GM18502 (cell line): ENCODE measurements at regions not wholly inside any gene's neighbourhood (a gene's known extent, or its start where the extent isn't known, plus 50 kb on each side); places are given as distances from the start of the nearest gene placed in this dataset.

Source experiments
- ATAC-seq: cut with Tn5 transposase; IDR thresholded peaks from one replicate; pipeline ENCODE4 v1.9.1; 2021; ENCODE audit warnings: mild to moderate bottlenecking; ENCODE audit not compliant: unreplicated experiment, poor library complexity

DNA sequence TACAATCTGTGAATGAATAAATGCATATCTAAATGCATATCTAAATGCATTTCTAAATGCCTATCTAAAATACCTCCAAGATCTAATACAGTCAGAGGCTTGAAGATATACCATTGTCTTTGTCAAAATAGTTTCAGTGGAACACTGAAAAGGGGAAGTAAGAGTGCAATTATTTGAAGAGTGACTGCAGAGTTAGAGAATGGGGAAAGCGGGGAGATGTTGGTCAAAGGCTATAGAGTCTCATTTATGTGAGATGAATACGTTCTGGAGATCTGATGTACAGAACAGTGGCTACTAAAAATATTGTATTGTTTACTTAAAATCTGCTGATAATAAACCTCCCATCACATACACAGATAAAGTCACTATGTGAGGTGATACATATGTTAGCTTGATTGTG, 1126.2 kb upstream of the CDH9 start:
- ATAC-seq: no peak

GRCh38 chr5:28156981-28157380, 1118.6 kb upstream of the CDH9 start:
- ATAC-seq: no peak

DNA sequence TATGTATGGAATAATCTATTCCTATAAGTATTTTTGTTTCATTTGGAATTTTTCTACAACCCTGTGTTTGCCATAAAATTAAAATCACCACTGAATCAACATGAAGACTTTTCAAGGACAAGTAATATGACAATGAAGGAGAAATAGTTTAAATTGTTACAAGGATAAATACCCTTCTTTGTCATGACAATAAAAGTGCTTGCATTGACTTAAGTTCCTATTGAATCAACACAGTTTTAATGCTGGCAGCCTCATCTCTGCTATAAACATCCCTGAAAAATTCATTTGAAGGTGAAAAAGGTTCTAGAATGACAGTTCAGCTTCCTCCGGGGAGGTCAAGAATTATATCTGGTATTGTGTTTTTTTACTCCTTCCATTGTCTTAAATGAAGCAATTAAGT, 1105.1 kb upstream of the CDH9 start:
- ATAC-seq: no peak

GRCh38 chr5:28132151-28132550, 1093.8 kb upstream of the CDH9 start:
- no peak for ATAC-seq

GRCh38 chr5:28117691-28118090, 1079.3 kb upstream of the CDH9 start:
- ATAC-seq: no peak

DNA sequence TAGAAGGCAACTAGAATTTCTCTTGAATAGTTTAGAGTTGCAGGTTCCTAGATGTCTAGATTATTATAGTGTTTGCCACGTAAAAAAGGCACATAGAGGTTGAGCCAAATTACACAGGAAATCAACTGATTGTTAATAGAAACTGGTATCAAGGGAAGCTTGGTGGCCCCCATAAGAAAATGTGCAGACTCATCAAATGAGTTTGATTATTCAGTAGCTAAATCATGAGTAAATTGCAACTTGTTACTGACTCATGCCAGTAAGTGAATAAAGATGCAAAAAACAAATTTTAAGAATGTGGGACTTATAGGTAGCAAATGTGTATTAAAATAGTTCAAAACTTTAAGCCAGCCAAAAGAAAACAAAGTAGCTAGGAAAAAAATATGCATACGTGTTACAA, 1078.9 kb upstream of the CDH9 start:
- no peak for ATAC-seq

- ATAC-seq: no peak
Observed at GRCh38 chr5:28110781-28111180, 1072.4 kb upstream of the CDH9 start.

DNA sequence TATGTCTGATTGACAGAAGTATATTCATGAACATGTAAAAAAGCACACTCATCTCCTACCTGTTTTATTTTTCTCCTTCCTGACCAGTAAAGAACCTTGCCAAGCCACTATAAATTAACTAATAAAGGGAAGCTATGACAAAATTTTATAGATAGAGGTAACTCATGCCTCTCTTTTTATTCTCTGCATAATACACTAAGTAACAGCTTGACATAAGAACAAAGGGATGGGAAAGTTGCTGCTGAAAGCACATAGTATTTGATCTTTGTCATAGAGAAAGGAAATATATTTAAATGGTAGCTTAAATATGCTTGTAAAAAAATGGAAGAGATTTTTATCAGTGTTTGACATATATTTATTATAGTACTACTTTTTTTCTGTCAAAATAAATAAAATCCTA, 1065.7 kb upstream of the CDH9 start:
- ATAC-seq: no peak

DNA sequence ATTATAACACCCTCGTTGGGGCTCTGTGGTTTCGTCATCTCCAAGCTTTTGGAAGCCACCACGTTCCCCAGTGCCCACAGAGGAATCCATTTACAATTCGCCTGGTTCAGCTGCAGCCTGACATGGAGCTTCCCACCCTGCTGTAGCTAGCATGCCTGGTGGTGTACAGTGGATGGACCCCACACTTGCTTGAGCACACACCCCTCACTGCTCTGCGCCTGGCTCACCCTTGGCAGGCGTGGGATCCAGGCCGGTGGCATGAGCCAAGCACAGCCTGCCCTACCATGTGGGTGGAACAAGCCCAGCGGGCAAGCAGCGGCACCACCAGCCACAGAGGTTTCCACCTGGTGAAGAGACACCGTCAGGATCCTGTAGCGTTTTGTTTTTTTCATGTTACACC, 1045.7 kb upstream of the CDH9 start:
- no peak for ATAC-seq

GRCh38 chr5:28082610-28083009, 1044.2 kb upstream of the CDH9 start:
- no peak for ATAC-seq

GRCh38 chr5:28077291-28078240, 1039.2 kb upstream of the CDH9 start:
- ATAC-seq: no peak

DNA sequence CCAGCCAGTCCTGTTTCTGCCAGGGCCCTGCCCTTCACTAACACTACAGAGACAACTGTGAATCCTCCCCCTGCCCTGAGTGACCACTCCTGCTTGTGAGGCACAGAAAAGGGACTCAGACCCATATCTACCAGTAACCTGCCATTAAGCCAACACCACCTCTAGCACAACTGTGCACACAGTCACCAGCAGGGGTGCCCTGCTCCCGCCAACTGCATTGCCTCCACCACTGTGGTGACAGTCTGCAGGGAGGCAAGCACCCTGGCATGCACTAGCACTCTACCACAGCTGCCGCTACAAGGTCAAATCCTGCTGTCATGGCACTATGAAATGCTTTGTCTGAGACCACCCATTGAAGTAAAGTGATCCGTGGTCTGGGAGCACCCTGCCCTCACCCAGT, 1028.5 kb upstream of the CDH9 start:
- no peak for ATAC-seq

GRCh38 chr5:28065656-28066055, 1027.3 kb upstream of the CDH9 start:
- no peak for ATAC-seq

GRCh38 chr5:28046596-28046995, 1008.2 kb upstream of the CDH9 start:
- no peak for ATAC-seq

DNA sequence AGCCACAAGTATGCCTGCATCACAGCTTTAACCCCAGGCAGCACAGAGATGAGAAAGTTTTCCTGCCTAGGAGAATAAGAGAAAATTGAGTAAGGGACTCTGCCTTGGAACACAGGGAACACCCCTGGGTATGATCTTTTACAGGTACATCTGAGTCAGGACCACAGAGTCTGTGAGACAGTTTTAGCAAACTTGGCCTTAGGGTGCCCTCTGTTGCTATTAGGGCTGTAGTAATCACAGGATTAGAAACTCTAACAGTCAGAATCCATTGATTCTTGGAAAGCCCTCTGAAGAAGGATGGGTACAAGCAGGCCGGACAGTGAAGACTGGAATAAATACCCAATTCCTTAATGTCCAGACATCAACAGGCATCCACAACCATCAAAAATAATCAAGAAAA, 989.5 kb upstream of the CDH9 start:
- ATAC-seq: no peak

DNA sequence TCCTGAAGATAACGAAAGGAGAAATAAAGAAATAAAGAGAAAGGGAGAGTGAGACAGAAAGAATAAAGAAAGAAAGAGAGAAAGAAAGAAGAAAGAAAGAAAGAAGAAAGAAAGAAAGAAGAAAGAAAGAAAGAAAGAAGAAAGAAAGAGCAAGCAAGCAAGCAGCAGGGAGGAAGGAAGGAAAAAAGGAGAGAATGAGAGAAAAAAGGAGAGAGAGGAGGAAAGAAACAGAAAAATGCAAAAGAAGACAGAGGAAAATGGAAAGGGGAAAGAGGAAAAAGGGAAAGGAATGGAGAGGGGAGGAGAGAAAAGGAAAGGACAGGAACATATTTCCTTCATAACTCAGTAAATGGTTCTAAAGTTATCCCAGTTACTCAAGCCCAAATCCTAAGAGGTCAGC, 978.8 kb upstream of the CDH9 start:
- no peak for ATAC-seq

GRCh38 chr5:28014779-28015178, 976.4 kb upstream of the CDH9 start:
- no peak for ATAC-seq

DNA sequence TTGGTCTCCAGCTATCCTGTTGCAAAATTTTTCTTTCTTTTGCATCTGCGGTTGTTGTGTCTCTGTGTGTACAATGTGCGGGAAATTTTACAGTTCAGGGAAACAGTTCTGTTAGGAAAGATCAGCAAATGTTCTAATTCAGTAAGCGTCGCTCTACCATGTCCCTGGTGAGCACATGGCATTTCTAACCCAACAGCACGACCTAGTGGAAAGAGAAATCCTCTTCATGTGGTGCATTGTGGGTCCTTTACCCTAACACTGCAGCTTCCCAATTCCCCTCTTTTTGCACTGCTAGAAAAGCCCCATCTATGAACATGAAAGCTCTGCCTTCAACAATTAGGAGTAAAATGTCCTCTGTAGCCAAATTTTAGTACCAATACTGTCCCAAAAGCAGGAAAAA, 974.2 kb upstream of the CDH9 start:
- ATAC-seq: no peak

DNA sequence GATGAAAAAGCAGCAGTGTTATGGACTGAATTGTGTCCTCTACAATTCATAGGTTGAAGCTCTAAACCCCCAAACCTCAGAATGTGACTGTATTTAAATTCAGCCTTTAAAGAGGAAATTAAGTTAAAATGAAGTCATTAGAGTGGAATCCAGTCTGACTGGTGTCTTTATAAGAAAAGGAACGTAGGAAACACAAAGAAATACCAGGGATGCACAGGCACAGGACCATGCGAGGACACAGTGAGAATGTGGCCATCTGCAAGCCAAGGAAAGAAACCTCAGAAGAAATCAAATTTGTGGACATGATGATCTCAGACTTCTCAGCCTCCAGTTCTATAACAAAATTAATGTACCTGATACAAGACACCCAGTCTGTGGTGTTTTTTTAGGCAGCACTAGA, 971.2 kb upstream of the CDH9 start:
- no peak for ATAC-seq

DNA sequence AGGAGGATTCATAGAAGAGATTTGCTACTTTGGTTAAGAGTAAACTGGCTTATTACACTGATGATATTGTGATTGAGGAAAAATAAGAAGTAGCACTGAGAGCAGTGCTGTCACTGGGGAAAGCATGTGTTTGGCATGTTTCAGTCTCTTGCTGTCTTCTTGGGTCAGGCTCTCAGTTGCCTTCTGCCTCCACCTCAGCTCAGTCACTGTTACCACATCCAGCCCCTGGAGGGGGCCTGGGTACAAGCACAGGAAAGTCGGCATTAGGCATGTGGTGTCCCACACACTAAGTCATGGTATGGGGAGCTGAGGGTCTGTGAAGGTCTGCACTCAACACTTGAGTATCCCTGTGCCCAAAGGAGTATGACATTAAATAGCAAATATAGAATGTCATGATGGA, 958.3 kb upstream of the CDH9 start:
- ATAC-seq: no peak

DNA sequence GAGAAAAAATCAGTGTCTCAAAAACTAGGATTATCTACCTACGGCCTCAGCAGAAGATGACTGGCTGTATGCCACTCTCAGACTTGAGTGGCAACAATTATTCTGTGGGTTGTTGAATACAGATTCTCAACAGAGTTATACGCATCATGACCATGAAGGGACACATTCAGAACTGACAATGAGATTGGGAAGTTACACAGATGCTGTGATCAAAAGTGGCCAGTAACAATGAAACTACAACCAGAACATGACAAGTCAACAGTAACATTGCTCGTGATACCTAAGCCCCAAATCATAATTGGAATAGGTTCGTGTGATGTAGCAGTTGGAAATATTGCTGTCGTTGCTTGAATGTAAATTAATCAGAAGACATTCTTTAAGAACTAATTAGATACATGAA, 957.5 kb upstream of the CDH9 start:
- no peak for ATAC-seq

- no peak for ATAC-seq
Observed at GRCh38 chr5:27978322-27978721, 939.9 kb upstream of the CDH9 start.
